Testis (tissue), 2 donors: ENCODE measurements at regions not wholly inside any gene's neighbourhood (a gene's known extent, or its start where the extent isn't known, plus 50 kb on each side); places are given as distances from the start of the nearest gene placed in this dataset.

Source experiments
- POLR2A ChIP-seq: fragments of 450-650 bp; IDR thresholded peaks from one replicate; pipeline ENCODE4 v1.6.1; 2017; ENCODE audit warnings: antibody characterized with exemption, mild to moderate bottlenecking, moderate library complexity
- TF ChIP-seq, protein P1 (sequence below), 3 experiments: fragments of 450-650 bp in 2 of 3; fragments of 200-600 bp in 1 of 3; sonication (generic) in 1 of 3; IDR thresholded peaks; one replicate each; pipeline ENCODE4 v1.5.1; 2016 to 2019; ENCODE audit warnings: antibody characterized with exemption in 3 of 3, mild to moderate bottlenecking in 2 of 3, moderate library complexity in 1 of 3

DNA sequence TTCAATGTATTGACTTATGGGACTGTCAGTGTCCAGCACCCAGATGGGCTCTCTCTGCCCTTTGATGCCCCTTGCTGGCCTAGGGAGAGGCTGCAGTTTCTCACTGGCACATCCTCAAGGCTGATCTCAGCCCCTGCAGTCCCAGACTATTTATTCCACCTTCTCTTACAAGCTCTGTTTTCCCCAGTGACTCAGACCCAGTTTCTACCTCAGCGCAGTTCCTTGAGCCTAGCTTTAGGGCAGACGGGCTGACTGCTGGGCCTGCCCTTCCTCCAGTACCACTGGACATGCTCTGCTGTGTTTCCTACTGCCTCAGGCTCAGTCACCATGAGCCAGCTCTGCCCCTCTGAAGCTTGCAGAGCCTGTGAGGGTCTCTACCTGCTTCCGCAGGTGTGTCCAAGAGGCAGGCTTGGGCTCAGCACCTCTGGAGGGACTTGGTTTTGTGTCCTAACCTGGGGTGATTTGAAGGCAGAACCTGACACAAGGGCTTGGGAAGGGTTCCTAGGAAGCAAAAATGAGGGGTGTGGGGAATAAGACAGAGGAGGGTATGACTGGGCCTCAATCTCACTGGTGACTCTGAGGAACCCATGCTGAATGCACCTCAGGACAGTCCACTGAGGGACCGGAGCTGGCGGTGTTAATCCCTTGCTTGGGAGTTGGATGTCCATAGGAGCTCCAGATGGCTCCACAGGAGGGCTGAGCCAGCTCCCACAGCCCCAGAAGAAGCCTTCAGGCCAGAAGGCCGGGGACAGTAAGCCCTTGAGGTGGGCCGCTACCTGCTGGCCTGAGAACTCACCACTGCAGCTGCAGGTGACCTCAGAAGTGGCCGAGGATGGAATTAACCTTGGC lies 689.9 kb downstream of the MATN1 start:
- TF ChIP-seq POLR2A, result no peak
- TF ChIP-seq, protein P1, sequence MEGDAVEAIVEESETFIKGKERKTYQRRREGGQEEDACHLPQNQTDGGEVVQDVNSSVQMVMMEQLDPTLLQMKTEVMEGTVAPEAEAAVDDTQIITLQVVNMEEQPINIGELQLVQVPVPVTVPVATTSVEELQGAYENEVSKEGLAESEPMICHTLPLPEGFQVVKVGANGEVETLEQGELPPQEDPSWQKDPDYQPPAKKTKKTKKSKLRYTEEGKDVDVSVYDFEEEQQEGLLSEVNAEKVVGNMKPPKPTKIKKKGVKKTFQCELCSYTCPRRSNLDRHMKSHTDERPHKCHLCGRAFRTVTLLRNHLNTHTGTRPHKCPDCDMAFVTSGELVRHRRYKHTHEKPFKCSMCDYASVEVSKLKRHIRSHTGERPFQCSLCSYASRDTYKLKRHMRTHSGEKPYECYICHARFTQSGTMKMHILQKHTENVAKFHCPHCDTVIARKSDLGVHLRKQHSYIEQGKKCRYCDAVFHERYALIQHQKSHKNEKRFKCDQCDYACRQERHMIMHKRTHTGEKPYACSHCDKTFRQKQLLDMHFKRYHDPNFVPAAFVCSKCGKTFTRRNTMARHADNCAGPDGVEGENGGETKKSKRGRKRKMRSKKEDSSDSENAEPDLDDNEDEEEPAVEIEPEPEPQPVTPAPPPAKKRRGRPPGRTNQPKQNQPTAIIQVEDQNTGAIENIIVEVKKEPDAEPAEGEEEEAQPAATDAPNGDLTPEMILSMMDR (IDR thresholded peaks at IDR 0.05), result no peak
